Chondrocyte (in vitro differentiated cells): ENCODE measurements at regions not wholly inside any gene's neighbourhood (a gene's known extent, or its start where the extent isn't known, plus 50 kb on each side); places are given as distances from the start of the nearest gene placed in this dataset.
"Not testable (repeated sequence)": the region's sequence is repeated elsewhere in the genome, so short reads cannot be mapped to it uniquely, and the experiment has no call there.

Source experiments
- DNase-seq: peaks from one replicate; pipeline ENCODE4 v3.0.0; 2021; ENCODE audit warnings: mixed read lengths, low spot score
- H3K27ac Mint-ChIP-seq: one replicate; pipeline ENCODE4 v1.8.0; 2021; ENCODE audit warnings: mild to moderate bottlenecking, moderate library complexity, mixed read lengths; ENCODE audit not compliant: unreplicated experiment
- H3K27me3 Mint-ChIP-seq: 2 replicates; pipeline ENCODE4 v1.8.0; 2021; ENCODE audit warnings: low read depth, mixed read lengths
- H3K36me3 Mint-ChIP-seq: 2 replicates; pipeline ENCODE4 v1.8.0; 2021; ENCODE audit warnings: low read depth, mixed read lengths
- H3K4me1 Mint-ChIP-seq: 2 replicates; pipeline ENCODE4 v1.8.0; 2021; ENCODE audit warnings: low read depth, mild to moderate bottlenecking, mixed read lengths
- H3K4me3 Mint-ChIP-seq: one replicate; pipeline ENCODE4 v1.8.0; 2021; ENCODE audit warnings: mild to moderate bottlenecking, moderate library complexity, mixed read lengths; ENCODE audit not compliant: unreplicated experiment
- H3K9me3 Mint-ChIP-seq: 2 replicates; pipeline ENCODE4 v1.8.0; 2021; ENCODE audit warnings: low read depth, mixed read lengths
- TF ChIP-seq, protein P1 (sequence below): fragments of 200-600 bp; sonication (generic); IDR thresholded peaks from 2 replicates; pipeline ENCODE4 v1.5.0; 2021; ENCODE audit warnings: antibody characterized with exemption, mild to moderate bottlenecking, moderate library complexity

DNA sequence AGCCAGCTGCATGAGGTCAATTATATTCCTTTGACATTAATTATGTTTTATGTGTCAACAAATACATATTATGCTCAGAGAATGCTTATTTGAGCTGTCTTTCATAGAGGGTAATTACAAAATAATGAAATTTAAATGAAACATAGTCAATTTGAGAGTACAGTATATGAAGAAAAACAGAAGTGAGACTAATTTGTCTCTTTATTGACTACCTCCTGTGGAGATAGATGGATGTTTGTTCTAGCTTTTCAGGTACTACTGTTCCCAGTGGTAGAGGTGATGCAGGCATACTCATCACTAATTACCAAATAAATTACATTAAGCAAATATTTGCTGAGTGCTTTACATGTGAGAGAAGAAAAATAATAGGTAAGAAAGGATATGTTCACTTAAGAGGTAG, 1129.6 kb downstream of the OTOL1 start:
- H3K27me3 Mint-ChIP-seq, result no peaks in the 10 kb centered on the region
- TF ChIP-seq, protein P1, sequence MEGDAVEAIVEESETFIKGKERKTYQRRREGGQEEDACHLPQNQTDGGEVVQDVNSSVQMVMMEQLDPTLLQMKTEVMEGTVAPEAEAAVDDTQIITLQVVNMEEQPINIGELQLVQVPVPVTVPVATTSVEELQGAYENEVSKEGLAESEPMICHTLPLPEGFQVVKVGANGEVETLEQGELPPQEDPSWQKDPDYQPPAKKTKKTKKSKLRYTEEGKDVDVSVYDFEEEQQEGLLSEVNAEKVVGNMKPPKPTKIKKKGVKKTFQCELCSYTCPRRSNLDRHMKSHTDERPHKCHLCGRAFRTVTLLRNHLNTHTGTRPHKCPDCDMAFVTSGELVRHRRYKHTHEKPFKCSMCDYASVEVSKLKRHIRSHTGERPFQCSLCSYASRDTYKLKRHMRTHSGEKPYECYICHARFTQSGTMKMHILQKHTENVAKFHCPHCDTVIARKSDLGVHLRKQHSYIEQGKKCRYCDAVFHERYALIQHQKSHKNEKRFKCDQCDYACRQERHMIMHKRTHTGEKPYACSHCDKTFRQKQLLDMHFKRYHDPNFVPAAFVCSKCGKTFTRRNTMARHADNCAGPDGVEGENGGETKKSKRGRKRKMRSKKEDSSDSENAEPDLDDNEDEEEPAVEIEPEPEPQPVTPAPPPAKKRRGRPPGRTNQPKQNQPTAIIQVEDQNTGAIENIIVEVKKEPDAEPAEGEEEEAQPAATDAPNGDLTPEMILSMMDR, result no peak

DNA sequence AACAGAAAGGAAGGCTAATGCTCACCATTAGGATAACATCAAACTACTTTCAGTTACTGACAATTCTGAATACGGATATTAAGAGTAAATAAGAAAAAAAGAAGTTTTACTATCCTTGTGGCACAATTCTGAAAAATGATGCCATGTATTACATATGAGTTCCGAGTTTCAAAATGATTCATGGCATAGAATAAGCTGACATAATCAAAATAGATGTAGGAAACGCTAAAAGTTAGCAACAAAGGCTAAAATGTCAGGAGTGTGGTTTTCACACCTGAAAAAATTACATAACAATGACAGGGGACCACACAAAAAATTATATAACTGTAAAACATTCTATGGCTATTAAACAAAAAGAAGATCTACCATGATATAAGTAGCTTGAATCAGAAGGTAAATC, 1131.9 kb downstream of the OTOL1 start:
- Mint-ChIP-seq H3K27ac (no peak overlapping the region), H3K4me3 (no peak overlapping the region), H3K4me1 (peaks cover 14% of the 10 kb centered on the region), H3K9me3 (no peaks in the 10 kb centered on the region), H3K36me3 (no peaks in the 10 kb centered on the region), H3K27me3 (no peaks in the 10 kb centered on the region)
- TF ChIP-seq, protein P1, result no peak
- no peak for DNase-seq

More for the DNA sequence above, 1129.6 kb downstream of the OTOL1 start:
- H3K36me3 Mint-ChIP-seq, result peaks cover 5% of the 10 kb centered on the region
- no peak for DNase-seq
- peaks cover 10% of the 10 kb centered on the region for H3K9me3 Mint-ChIP-seq
- peaks cover 5% of the 10 kb centered on the region for H3K4me1 Mint-ChIP-seq
- no peak overlapping the region for H3K4me3 Mint-ChIP-seq
- H3K27ac Mint-ChIP-seq, result no peak overlapping the region

DNA sequence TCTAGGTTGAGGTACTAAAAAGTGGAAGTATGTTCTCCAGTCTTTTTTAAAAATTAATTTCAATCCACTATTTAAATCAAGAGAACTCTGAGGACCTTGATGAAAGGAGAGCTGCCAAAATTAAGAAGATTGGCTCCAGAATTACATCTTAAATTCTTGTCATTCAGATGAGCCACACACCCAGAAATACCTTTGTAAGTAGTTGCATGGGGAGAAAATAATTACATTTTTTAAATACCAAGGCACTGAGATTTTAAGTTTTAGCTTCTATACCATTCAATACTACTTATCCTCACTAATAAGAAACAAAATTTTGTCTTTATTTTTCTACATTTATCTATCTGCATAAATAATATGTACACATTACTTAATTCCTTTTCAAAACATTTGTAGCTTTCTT, 1132.8 kb downstream of the OTOL1 start:
- Mint-ChIP-seq H3K4me1 (peaks cover 14% of the 10 kb centered on the region), H3K27ac (no peak overlapping the region), H3K4me3 (no peak overlapping the region), H3K9me3 (no peaks in the 10 kb centered on the region), H3K36me3 (no peaks in the 10 kb centered on the region), H3K27me3 (no peaks in the 10 kb centered on the region)
- no peak for DNase-seq
- TF ChIP-seq, protein P1, result no peak

DNA sequence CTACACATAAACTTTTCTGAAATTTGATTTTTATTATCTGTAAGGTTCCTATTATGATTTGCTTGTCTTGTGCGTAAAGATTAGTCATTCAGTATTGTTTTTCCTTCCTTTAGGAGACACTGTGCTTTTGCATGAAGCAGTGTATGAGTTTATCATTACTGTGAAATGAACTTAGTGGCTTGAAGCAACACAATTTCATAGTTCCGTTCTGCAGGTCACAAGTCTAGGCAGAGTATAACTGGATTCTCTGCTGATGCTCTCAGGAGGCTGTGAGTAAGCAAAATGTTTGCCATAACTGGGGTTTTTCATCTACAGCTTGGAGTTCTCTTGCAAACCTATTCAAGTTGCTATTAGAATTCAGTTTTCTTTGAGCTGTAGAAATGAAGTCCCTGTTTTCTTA, 1136.1 kb downstream of the OTOL1 start:
- Mint-ChIP-seq H3K36me3 (no peaks in the 10 kb centered on the region), H3K27ac (no peak overlapping the region), H3K4me1 (peaks cover 14% of the 10 kb centered on the region), H3K4me3 (no peak overlapping the region), H3K27me3 (no peaks in the 10 kb centered on the region), H3K9me3 (peaks cover 7% of the 10 kb centered on the region)
- TF ChIP-seq, protein P1, result no peak
- DNase-seq, result no peak

DNA sequence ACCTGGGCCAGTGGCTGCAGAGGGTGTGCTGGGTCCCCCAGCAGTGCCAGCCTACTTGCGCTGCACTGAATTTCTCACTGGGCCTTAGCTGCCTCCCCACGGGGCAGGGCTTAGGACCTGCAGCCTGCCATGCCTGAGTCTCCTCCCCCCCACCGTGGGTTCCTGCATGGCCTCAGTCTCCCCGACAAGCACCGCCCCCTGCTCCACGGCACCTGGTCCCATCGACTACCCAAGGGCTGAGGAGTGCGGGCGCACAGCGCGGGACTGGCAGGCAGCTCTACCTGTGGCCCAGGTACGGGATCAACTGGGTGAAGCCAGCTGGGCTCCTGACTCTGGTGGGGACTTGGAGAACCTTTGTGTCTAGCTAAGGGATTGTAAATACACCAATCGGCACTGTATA, 1143.6 kb downstream of the OTOL1 start:
- H3K27me3 Mint-ChIP-seq, H3K4me3 Mint-ChIP-seq: not testable (repeated sequence)
- H3K9me3 Mint-ChIP-seq, result peaks cover 12% of the 10 kb centered on the region

DNA sequence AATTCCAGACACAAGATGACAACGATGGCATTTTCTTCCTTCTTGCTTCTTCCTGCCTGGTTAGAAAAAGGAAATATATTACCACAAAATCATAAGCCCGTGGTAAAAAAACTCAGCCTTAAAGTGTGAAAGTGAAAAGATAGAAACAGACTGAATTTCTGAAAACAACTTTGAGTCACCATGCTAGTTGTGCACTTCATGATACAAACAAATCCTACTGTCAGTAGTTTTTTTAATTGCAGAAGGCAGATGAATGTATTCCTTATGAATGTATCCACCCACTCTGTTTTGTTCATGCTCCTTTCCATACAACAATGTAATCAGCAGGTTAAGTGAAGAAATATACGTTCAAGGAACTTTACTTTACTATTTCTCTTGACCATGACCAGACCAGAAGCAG, 1144.7 kb downstream of the OTOL1 start:
- no peak overlapping the region for H3K27ac Mint-ChIP-seq
- TF ChIP-seq, protein P1, result no peak
- H3K9me3 Mint-ChIP-seq, result peaks cover 12% of the 10 kb centered on the region
- H3K4me3 Mint-ChIP-seq, result no peak overlapping the region
- H3K36me3 Mint-ChIP-seq, result no peaks in the 10 kb centered on the region
- H3K4me1 Mint-ChIP-seq, result no peaks in the 10 kb centered on the region
- no peaks in the 10 kb centered on the region for H3K27me3 Mint-ChIP-seq
- DNase-seq, result no peak

More for the DNA sequence above, 1143.6 kb downstream of the OTOL1 start:
- H3K36me3 Mint-ChIP-seq, H3K4me1 Mint-ChIP-seq, H3K27ac Mint-ChIP-seq, DNase-seq: not testable (repeated sequence)
